NCI-H82 (cell line): ENCODE measurements at regions not wholly inside any gene's neighbourhood (a gene's known extent, or its start where the extent isn't known, plus 50 kb on each side); places are given as distances from the start of the nearest gene placed in this dataset.
A peak's percentile ranks its signal among the peaks of the same experiment; 100 is the strongest.

Source experiments
- DNase-seq: peaks from one replicate; lab custom pipeline; 2025; lab: John Stamatoyannopoulos, UW

DNA sequence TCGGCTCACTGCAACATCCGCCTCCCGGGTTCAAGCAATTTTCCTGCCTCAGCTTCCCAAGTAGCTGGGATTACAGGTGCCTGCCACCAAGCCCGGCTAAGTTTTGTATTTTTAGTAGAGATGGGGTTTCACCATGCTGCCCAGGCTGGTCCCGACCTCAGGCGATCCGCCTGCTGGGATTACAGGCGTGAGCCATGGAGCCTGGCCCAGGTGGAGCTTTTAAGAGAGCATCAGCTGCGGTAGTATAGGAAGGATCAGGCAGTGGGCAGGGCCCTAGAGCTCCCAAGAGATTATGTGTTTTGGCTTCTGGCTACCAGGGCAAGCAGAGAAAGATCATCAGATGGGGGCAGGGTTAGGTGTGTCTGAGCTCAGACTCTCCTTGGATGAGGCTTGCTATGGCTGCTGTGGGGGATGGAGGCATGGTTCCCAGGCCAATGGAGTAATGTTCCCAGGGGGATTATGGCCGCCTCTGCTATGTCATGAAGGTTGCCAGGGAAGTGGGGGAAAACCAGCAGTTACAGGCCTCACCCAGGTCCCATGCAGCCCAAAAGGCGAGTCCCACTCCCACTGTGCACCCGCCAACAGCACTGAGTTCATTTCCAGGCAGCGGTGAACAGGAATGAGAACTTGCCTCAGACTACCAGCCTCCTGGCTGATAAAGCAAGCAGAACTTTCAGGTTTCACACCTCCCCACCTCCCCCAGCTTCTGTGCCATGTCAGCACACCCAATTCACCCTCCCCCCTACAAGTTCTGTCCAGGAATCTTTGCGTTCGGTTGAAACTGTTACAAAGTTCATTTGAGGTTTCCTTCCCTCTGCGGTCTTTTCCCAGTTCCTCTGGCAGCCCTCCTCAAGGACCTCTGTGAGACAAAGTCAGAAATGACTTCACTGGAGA, 507.6 kb downstream of the SPATA31D1 start:
- peak; percentile 57 for DNase-seq

DNA sequence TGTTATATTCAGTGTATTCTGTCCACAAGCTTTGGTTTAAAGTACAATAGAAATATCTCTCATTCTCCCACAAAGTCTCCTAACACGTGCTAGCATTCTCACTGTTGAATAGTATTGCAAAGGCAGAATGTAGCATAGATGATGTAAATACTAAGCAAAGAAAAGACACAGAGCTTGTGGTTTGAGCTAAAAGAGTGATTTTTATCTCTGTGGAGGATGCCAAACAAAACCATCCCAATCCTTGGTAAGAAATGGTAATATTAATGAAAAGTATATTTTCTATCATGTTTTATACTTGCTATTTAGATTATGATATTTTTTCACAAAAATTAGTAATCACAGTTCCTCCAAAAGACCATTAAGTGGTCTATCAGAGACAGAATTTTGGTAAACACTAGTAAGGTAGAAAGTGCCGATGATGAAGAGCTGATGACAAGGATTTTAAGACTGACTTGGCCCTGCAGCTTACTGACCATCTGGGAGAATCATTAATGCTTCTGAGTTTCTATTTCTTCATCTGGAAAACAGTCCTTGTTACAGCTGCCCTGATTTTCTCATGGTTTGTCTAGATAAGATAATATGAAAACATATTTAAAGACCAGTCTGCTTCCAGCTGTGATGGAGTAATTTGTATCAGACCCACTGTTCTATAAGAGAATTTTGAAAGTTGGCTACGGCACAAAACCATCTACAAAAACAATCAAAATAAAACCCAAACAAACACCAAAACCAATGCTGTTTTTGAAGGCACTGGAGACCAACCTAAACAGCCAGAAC, 510.2 kb downstream of the SPATA31D1 start:
- DNase-seq, result peak; percentile 22

DNA sequence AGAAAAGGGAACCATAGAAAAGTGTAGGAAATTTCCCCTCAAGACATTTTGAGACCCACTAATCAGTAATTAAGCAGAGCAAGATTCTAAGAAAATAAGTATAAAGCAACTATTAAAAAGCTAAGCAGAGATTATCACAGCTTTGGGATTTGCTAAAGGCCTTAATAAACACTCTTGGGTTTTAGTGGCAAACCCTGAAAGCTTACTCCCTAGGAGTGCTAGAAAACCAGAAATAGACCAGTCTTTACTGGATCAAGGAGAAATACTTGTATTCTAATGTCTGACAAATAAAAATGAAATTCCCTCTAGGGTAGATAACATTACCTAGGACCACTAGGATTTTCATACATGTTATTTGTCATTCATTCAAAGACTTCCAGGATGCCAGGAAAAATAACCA, 510.8 kb downstream of the SPATA31D1 start:
- DNase-seq, result peak; percentile 20

DNA sequence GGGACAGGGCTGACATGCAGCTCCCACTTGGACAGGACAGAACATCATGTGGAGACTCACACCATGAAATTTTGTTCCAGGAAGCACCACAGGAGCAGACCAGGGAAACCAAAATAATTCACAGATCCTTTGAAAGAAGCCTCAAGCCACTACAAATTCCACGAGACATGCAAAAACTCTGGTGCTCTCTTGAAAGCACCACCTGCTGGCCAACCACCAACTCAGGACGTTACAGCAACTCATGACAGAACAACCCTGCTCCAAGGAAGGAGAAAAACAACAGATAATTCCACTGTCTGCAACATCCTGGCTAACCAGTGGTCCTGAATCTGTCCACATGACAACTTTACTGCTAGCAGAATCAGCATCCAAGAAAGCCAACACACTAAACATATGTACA, 516.0 kb downstream of the SPATA31D1 start:
- no peak for DNase-seq

DNA sequence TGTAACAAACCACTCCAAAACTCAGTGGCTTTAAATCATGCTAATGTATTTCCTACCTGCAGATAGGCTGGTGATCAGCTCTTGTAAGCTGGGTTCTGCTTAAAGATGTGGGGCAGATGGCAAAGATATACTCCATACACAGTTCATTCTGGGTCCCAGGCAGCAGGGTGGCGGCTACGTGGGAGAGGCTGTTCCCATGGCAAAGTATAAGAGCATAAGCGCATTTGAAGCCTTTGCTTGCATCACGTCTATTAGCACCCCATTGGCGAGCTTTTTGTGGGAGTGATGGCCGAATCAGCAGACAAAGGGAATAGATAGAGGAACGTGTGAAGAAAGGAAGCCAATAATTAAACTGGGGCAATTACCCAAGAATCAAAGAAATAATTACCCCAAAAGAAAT, 523.1 kb downstream of the SPATA31D1 start:
- peak; percentile 8 for DNase-seq

DNA sequence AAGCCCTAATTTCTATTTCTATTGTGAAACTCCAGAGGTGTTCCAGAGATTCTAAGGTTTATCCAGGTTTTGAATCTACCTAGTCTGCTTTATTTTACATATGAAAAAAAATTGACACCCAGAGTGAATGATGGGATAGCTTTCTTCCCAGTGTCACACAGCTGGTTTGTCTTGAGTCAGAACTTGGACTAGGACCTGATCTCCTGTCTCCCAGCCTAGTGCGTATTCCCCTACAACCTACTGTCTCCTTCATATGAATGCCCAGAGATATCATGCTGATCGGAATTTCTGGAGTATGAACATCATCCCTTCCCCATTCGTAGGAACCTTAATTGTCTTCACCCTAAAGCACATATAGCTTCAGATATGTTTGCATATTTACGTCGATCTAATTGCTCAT, 524.2 kb downstream of the SPATA31D1 start:
- no peak for DNase-seq

DNA sequence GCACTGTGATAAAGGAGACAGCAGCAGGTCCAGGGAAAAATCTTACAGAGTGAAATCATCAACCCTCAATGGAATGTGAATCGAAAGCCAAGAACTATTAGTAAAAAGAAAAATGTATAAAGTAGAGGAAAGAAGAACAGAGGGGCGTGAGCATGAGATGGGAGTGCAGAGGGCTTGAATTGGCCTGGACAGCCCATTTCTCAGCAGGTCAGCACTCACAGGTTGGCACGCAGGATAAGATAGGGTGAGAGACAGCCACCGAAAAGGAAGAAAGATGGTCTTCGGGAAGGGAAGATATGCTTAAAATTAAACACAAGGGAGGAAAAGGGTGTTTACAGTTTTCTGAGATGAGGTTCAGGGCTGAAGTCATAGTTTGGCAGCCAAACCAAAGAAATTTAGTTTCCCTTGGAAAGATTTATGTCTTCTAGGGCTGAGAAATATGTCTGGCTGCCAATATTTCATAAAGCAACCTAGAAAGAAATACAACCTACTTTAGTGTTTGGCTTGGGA, 524.7 kb downstream of the SPATA31D1 start:
- no peak for DNase-seq

DNA sequence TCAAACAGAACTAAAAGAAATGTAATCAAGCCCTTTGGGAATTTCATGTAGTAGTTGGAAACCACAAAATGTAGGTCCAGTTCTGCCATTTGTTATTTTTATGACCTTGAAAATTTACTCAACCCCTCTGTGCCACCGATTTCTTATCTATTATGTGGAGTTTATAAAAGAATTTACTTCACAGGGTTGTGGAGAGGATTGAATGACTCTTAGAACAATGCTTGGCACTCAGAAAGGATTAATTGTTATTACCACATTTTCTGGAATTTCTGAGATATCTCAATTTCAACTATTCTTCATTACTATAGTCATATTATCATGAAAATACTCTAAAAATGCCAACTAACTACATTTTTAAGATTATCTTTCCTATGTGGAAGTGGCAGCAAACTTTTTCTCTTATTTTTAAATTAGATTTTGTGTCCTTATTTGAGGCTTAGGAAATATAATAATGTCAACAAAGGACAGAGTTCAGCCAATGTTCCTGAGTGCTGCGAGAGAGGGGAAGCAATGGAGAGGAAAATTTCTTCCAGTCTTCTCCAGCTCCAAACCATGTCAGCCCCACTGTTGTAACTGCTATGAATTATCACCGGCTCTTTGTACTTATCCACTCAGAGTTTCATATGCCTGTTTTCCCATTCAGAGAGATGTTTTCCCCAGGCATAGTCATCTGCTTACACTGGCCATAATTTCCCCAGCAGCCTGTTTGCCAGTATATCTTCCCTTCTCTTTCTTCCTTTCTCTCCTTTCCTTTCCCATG, 525.6 kb downstream of the SPATA31D1 start:
- DNase-seq, result no peak

DNA sequence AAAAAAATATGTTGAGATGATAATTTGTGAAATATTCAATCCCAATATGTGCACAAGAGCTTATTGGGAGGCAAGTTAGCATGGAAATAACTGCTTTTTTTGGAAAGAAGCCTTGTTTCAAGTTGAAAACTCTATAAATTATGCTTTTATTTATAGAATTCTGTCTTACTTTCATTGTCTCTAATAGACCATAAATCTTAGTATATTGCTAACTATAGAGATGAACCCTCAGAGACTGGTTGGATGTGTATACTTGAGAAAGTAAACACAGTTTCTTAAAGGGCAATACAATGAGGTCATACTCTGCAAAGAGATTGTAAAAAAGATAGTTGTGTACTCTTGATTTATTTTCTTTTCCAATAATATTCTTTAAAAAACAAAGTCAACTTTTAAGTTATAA, 530.3 kb downstream of the SPATA31D1 start:
- DNase-seq, result no peak

DNA sequence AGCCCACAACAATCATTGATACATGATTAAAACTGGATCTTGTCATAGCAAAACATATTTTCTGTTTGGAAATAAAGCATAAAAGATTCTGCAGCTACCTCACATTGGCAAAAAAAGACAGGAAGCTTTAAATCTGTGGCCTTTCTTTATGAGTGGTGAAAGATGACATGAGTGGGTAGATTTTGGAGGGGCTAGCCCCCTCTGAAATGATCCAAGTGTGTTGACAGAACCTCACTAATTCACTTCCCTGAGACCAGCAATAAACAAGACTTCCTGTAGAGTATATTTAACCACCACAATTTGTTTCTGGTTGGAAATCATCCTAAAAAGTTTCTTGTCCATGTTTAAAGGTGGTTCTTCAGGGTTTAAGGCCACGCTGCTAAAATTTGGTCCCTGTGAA, 530.8 kb downstream of the SPATA31D1 start:
- DNase-seq, result no peak

DNA sequence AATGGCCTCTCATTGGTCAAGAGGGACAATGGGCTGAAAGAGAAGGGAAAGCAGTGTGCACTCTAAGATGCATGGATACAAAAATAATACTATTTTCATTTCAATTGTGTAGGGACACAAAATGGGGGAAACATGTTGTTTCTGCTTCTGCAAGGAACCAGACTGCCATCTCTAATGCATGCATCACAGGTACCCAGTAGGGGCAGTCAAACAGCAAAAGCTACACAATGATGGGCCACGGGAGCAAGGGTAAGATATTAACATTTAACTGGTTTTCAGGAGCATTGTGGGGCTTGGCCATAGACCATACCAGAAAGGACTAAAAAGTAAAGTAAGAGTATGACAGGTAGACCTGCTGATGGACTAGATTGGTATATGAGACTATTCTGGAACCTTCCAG, 535.8 kb downstream of the SPATA31D1 start:
- DNase-seq, result no peak

DNA sequence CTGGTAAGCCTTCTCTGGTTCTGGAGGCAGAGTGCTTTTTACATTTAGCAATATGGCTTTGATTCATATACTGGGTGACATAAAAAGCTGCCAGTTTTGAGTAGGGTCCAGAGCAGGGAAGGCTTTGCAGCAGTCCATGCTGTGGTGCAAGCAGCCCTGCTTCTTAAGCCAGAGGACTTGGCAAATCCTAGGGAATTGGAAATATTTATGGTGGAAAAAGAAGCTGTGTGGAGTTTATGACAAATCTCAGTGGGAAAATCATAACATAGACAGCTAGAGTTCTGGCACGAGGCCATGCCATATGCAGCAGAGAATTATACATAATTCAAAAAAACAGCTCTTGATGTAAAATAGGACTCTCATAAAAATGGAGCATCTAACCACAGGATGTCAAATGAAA, 536.4 kb downstream of the RASEF start:
- DNase-seq, result no peak

DNA sequence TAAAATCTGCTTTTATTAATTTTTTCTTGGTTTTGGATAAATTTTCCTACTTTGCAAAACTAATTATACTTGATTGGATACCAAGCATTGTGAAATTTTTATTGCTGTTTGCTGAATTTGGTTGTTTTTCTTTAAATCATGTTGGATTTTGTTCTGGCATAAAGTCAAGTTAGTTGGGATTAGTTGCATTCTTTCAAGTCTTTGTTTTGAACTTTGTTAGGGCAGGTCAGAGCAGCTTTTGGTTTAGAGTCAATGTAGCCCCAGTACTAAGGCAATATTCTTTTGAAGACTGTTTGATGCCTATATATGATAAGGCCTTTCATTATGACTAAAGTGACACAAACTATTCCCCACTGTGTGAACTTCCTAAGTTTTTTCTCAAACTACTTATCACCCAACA, 531.1 kb downstream of the RASEF start:
- no peak for DNase-seq

DNA sequence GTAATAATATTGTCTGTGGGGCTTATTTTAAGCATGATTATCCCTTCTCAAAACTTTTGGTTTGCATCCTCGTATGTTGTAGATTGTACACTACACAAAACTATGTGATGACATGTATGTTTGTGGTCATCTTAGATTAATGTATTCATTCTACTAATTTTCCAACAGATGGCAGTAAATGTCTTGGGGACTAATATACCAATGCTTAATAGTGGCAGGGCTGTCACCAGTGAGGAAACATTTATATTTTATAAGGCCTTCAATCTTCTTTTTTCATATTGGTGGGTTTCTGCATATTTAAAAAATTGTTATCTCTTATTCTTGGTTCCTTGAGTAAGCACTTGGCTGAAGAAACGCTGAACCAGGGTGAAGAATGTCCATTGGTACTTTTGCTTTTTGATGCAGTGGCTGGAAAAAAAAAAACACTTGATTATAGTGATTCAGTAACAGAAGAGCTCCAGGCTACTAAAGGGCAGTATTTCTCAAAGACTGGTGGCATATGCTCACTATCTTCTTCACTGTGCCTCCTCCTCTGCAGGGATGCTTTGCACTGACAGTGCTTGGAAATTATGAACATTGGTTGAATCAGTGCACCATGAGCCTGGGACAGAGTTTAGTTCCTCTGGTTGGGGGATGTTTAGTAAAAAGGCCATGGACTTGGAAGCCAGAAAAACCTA, 530.3 kb downstream of the RASEF start:
- DNase-seq, result peak; percentile 18

DNA sequence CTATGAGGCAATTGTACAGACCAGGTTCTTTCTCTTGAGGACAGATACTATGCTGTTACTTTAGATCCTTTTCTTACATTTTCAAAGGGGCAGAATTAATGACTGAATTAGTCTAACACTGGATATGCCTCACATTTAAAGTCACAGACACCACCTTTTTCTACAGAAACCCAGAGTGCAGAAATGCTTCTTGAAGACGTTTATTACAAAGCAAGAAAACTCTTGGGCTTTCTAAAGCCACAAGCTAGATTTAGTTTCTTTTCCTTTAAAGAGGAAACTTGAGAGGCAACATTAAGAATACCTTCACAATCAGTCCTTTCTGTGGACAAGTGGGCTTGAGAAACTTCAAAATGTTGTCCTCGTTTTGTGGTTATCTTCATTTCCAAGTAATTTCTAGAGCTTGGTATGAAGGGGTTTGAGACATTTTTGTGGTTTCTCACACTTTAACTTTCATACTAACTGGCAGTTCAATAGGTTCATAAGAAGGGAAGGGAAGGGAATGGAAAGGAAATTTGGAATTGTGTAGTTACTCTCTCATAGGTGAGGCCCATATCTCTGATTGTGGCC, 527.4 kb downstream of the RASEF start:
- DNase-seq, result no peak

DNA sequence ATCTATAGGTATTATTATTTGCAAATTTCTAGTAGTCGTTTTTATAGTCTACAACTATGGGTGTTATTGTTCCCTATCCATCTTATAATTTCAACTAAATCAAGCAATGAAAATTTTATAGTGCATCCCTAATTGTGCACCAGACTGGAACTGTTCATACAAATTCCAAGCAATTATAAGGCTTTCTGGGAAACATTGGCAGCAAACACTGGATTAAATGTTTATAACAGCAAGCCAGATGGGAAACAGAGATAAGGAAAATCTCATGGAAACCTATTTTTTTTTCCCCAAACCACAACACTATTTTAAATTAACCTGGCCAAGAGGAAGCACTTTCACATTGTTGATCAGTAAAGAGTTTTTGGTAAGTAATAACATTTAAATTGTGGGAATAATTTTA, 524.3 kb downstream of the RASEF start:
- DNase-seq, result no peak

DNA sequence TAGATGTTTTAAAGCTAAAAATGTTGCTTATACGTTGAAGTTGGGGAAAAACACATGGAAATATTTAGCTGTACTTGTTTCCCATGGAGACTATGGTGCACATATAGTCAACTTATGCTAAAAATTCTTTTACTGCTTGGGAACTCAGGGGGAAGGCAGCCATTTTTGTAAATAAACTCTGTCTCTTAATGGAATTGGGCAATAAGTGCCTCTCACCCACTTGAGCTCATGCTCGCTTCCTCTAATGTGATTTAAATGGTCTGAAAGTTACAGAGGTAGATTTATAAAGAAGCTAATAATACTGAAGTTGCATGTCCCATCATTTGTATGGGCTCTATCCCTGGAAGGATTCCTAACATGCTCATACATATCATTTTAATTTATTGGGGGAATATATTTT, 523.8 kb downstream of the RASEF start:
- no peak for DNase-seq

DNA sequence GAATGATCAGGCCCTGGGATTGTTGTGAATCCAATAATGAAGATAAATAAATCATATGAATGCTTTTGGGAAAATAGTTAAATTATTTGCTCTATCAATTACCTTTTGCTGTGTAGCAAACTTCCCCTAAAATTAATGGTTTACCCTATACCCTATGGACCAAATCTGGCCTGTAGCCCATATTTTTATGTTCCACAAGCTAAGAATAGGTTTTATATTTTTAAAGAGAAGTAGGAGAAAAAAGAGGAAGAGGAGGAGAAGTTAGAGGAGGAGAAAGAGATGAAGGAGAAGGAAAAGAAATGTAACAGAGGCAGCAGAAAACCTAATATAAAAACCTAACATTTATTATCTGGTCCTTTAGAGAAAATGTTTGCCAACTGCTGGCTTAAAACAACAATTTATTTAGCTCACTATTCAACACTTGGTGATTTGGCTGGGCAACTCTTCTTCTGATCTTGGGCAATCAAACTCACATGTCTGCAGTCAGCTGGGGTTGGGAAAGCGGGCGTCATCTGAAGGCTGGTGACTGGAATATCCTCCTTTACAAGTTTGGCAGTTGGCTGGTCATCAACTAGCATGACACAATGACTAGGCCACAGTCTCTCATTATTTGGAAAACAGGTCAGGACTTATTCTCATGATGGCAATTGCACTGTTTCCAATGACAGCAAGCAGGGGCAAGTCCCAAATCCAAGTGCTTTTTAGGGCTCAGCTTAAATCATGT, 522.9 kb downstream of the RASEF start:
- no peak for DNase-seq

DNA sequence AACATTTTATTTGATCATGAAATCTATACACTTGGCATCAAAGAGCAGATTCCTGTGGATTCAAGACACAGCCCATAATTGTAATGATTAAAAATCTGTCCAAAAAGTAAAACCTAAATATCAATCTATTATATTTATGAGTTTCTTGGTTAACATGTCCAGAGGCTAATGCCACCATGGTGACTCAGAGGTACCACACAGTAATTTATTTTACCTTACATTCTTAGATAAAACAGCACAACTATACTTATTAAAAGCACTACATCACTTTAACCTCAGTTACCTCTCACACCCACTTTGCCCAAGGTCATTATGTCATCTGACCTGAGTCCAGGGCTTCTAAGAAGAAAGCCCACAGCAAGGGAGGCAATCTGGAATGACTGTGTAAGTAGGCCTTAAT, 519.2 kb downstream of the RASEF start:
- DNase-seq, result no peak

DNA sequence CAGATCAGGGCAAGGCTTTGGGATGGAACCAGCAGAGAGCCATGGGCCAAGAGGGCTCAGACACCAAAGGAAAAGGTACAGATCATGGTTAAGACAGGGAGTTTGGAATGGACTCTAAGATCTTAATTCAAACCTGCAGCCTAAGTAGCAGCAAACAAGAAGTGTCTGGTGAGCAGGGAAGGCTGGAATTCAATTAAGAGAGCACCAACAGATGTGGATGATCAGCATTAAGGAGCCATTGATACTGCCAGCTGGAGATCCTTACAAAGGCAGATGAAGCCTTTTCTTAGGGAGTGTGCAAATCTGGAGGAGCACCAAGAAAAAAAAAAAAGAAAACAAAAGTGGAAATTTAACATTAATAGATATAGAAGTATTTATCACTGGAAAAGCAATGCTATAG, 516.8 kb downstream of the RASEF start:
- peak; percentile 83 for DNase-seq

DNA sequence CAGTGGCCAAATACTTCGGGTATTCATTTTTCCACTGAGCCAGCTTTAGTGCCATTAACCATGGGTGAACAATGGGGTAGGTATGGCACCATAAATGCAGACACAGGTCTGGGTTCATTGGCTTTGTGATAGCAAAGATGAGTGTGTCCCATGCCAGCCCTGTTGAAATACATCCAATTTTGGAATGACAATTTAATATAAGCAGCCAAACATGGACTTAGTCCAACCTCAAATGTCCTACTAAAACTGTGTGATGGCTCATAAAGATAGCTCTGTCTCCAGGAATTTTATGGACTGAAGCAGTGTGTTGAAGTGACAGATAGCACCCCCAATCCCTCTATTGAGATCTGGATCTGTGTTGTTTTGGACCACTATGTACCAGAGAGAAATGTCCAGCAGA, 514.9 kb downstream of the RASEF start:
- DNase-seq, result no peak
